ENCODE measurements at regions not wholly inside any gene's neighbourhood (a gene's known extent, or its start where the extent isn't known, plus 50 kb on each side); places are given as distances from the start of the nearest gene placed in this dataset.

GRCh38 chr6:4186385-4186784 is 51.0 kb upstream of the ECI2 start:
- Histone ChIP-seq H3K4me3 (replicated peaks in 1 of 3; ENCODE audit: insufficient read depth in 1 of 3, low read depth in 1 of 3, low read length in 3 of 3) (no peak overlapping the region), H4K20me1 (replicated peaks; ENCODE audit: control insufficient read depth, extremely low read depth, insufficient read depth, low read length) (no peaks in the 10 kb centered on the region), H3K4me1 (ENCODE audit: control insufficient read depth, extremely low read depth, insufficient read depth, low read length) (no peaks in the 10 kb centered on the region), H3K9me1 (replicated peaks; ENCODE audit: control insufficient read depth, extremely low read depth, insufficient read depth, low read length) (no peaks in the 10 kb centered on the region), H3K27me3 (ENCODE audit: control insufficient read depth in 2 of 2, insufficient read depth in 2 of 2, low read length in 2 of 2) (peaks cover 4% of the 10 kb centered on the region in 2 experiments), H3K36me3 (ENCODE audit: control insufficient read depth in 2 of 2, extremely low read depth in 1 of 2, insufficient read depth in 2 of 2, low read length in 2 of 2) (no peaks in the 10 kb centered on the region), H2AFZ (ENCODE audit: low read depth, low read length) (no peak overlapping the region), H3K9ac (replicated peaks; ENCODE audit: extremely low read depth, insufficient read depth, low read length) (no peak overlapping the region), H3K9me3 (replicated peaks; ENCODE audit: control insufficient read depth, insufficient read depth, low read length) (no peaks in the 10 kb centered on the region), H3K4me2 (ENCODE audit: insufficient read depth, low read length) (no peak overlapping the region), H3K27ac (ENCODE audit: insufficient read depth, low read depth, low read length) (no peak overlapping the region), H3K79me2 (ENCODE audit: control insufficient read depth, insufficient read depth, low read length) (no peaks in the 10 kb centered on the region)
- no peak for DNase-seq (ENCODE audit: low read depth, low spot score)
- CTCF ChIA-PET = interaction anchor here (1.2 to 1.7 kb wide), 2 partner anchors 9 to 24 kb away, joined by 3 to 4 read pairs; no protein-coding TSS in a partner anchor
- no peak for FAIRE-seq
- intact Hi-C loops (cut with micrococcal nuclease) = no loop called here
- POLR2A ChIA-PET = no interaction called here
- TF ChIP-seq EZH2 (IDR thresholded peaks at IDR 0.05; ENCODE audit: borderline replicate concordance, low read depth, low read length, severe bottlenecking) = no peak
- no peak for TF ChIP-seq FOS (IDR thresholded peaks at IDR 0.05; ENCODE audit: borderline replicate concordance, insufficient read depth, low read length)
- TF ChIP-seq JUN (IDR thresholded peaks at IDR 0.05; ENCODE audit: borderline replicate concordance, insufficient read depth, insufficient read length, low read depth) = no peak
- TF ChIP-seq MAX (IDR thresholded peaks at IDR 0.05; ENCODE audit: insufficient read depth, insufficient read length) = no peak
- no peak for TF ChIP-seq CTCF (IDR thresholded peaks at IDR 0.05; ENCODE audit: extremely low read depth in 1 of 2, insufficient read depth in 1 of 2, low read depth in 1 of 2, low read length in 2 of 2)
- no peak for TF ChIP-seq MYC (IDR thresholded peaks at IDR 0.05; ENCODE audit: low read depth, low read length)
- no peak for TF ChIP-seq POLR2A (IDR thresholded peaks at IDR 0.05; ENCODE audit: low read depth, low read length)
- no peak for TF ChIP-seq GATA2 (IDR thresholded peaks at IDR 0.05; ENCODE audit: insufficient read depth, insufficient read length, low read depth, low read length)
- TF ChIP-seq POLR2AphosphoS5 (IDR thresholded peaks at IDR 0.05; ENCODE audit: insufficient read depth, low read depth, low read length) = no peak
- dilution Hi-C loops (cut with MboI; ENCODE audit: extremely low pct_ligation_motif_present, low sequenced_read_pairs) = no loop called here
- BruUV-seq (replicated peaks) = no TSS peak
